Natural killer cell (primary cell): ENCODE measurements at regions not wholly inside any gene's neighbourhood (a gene's known extent, or its start where the extent isn't known, plus 50 kb on each side); places are given as distances from the start of the nearest gene placed in this dataset.

Experiments used
- ATAC-seq, 3 donors: fragments of 150-1000 bp in 2 of 3; fragments of 200-7000 bp in 1 of 3; cut with Tn5 transposase; 1 replicate in 1 of 3; 2 replicates in 2 of 3; pipeline ENCODE4 v1.10.0; 2021; ENCODE audit warnings: mild to moderate bottlenecking in 2 of 3, moderate library complexity in 2 of 3
- DNase-seq, 2 donors: peaks; one replicate each; pipeline versions ENCODE4 v3.0.0 to v3.0.0-alpha.2; 2013 to 2021; ENCODE audit warnings: mixed read lengths in 1 of 2
- H3K27ac ChIP-seq: one replicate; pipeline ENCODE4 v1.5.1; 2013; ENCODE audit warnings: mild to moderate bottlenecking, low read length
- H3K27me3 ChIP-seq: one replicate; pipeline ENCODE4 v1.6.1; 2013; ENCODE audit warnings: low read length; ENCODE audit not compliant: control insufficient read depth, insufficient read depth
- H3K36me3 ChIP-seq: one replicate; pipeline ENCODE4 v1.6.1; 2013; ENCODE audit warnings: low read length; ENCODE audit not compliant: control insufficient read depth, insufficient read depth
- H3K4me1 ChIP-seq: one replicate; pipeline ENCODE4 v1.6.1; 2013; ENCODE audit warnings: low read length; ENCODE audit not compliant: control insufficient read depth, insufficient read depth
- H3K4me3 ChIP-seq: one replicate; pipeline ENCODE4 v1.5.1; 2013; ENCODE audit warnings: low read length
- H3K9me3 ChIP-seq: one replicate; pipeline ENCODE4 v1.6.1; 2013; ENCODE audit warnings: low read length; ENCODE audit not compliant: control insufficient read depth, insufficient read depth
- H3K27ac Mint-ChIP-seq, 2 donors: one replicate each; pipeline ENCODE4 v1.8.0; 2022; ENCODE audit warnings: mild to moderate bottlenecking in 2 of 2, mixed read lengths in 2 of 2, moderate library complexity in 1 of 2
- H3K27me3 Mint-ChIP-seq, 2 donors: one replicate each; pipeline ENCODE4 v1.8.0; 2022; ENCODE audit warnings: low read depth in 2 of 2, mixed read lengths in 2 of 2
- H3K36me3 Mint-ChIP-seq: one replicate; pipeline ENCODE4 v1.8.0; 2022; ENCODE audit warnings: mixed read lengths
- H3K4me1 Mint-ChIP-seq, 2 donors: one replicate each; pipeline ENCODE4 v1.8.0; 2022; ENCODE audit warnings: mixed read lengths in 2 of 2
- H3K4me3 Mint-ChIP-seq: one replicate; pipeline ENCODE4 v1.8.0; 2022; ENCODE audit warnings: mild to moderate bottlenecking, moderate library complexity, mixed read lengths
- H3K9me3 Mint-ChIP-seq, 2 donors: one replicate each; pipeline ENCODE4 v1.8.0; 2022; ENCODE audit warnings: mixed read lengths in 2 of 2
- WGBS: methylation state at CpG from one replicate; pipeline ENCODE4 v1.1.7; 2013; ENCODE audit warnings: missing lambda C conversion rate; ENCODE audit not compliant: insufficient coverage; 5-methylcytosine and 5-hydroxymethylcytosine counted together
- intact Hi-C: fragments of 100-400 bp; cut with micrococcal nuclease; formaldehyde crosslinking; loops from one replicate; pipeline ENCODE4 v1.14.2; 2022
- TF ChIP-seq, protein P1 (sequence below): fragments of 200-600 bp; IDR thresholded peaks from one replicate; pipeline ENCODE4 v1.8.0; 2022; ENCODE audit warnings: antibody characterized with exemption

DNA sequence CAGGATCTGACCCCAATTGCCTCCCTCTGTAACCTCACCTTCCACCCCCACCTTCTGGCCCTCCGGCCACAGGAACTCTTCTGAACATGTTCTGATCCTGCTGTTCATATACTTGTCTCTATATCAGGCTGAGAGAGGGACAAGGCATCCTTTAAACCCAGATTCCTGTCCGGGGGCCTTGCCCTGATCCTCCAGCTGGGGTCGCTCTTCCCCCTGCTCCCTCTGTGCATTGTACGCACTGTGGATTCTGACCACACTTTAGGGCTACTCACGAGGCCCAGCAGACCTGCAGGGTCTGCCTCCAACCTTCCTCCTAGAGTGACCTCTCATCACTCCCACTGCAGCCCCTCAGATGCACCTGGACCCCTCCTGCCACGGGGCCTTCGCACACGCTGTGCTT is 269.3 kb downstream of the UQCRFS1 start:
- H3K9me3 ChIP-seq, result no peaks in the 10 kb centered on the region
- H3K4me1 ChIP-seq, result no peaks in the 10 kb centered on the region
- no peaks in the 10 kb centered on the region for H3K36me3 Mint-ChIP-seq
- H3K36me3 ChIP-seq, result no peaks in the 10 kb centered on the region
- intact Hi-C loops, result no loop called here
- 84% methylated on average over 8 of the region's 8 CpGs for WGBS
- ATAC-seq (no peak), DNase-seq (no peak)
- no peak overlapping the region for H3K27ac Mint-ChIP-seq
- no peak overlapping the region for H3K4me3 Mint-ChIP-seq
- TF ChIP-seq, protein P1, sequence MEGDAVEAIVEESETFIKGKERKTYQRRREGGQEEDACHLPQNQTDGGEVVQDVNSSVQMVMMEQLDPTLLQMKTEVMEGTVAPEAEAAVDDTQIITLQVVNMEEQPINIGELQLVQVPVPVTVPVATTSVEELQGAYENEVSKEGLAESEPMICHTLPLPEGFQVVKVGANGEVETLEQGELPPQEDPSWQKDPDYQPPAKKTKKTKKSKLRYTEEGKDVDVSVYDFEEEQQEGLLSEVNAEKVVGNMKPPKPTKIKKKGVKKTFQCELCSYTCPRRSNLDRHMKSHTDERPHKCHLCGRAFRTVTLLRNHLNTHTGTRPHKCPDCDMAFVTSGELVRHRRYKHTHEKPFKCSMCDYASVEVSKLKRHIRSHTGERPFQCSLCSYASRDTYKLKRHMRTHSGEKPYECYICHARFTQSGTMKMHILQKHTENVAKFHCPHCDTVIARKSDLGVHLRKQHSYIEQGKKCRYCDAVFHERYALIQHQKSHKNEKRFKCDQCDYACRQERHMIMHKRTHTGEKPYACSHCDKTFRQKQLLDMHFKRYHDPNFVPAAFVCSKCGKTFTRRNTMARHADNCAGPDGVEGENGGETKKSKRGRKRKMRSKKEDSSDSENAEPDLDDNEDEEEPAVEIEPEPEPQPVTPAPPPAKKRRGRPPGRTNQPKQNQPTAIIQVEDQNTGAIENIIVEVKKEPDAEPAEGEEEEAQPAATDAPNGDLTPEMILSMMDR, result no peak
- H3K4me1 Mint-ChIP-seq, result no peaks in the 10 kb centered on the region
- H3K27ac ChIP-seq, result no peak overlapping the region
- H3K4me3 ChIP-seq, result no peak overlapping the region
- no peaks in the 10 kb centered on the region for H3K27me3 ChIP-seq
- peaks cover 3 to 8% of the 10 kb centered on the region in 2 donors for H3K27me3 Mint-ChIP-seq
- peaks cover 0 to 2% of the 10 kb centered on the region in 2 donors for H3K9me3 Mint-ChIP-seq

DNA sequence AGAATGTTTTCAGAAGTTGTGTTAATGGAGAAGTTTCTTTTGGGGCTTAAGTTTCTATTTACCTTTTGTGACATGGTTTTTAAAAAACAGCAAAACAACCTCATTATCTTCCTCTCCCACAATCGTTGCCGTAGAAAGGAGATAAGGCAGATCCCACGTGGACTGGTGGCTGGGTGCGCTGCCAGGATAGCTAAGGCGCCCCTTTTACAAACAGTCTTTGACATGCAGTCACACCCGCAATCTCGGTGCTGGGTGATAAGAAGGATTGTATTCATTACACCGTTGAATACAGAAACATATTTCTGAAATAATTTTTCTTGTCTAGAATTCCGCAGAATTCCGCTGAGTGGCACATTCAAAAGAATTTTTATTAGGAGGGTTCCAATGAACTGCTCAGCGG is 271.1 kb downstream of the UQCRFS1 start:
- Mint-ChIP-seq H3K36me3 (no peaks in the 10 kb centered on the region), H3K27me3 (peaks cover 1 to 3% of the 10 kb centered on the region in 2 donors), H3K9me3 (peaks cover 0 to 2% of the 10 kb centered on the region in 2 donors), H3K4me3 (no peak overlapping the region), H3K4me1 (no peaks in the 10 kb centered on the region), H3K27ac (no peak overlapping the region)
- DNase-seq, result no peak
- H3K27me3 ChIP-seq, result no peaks in the 10 kb centered on the region
- ATAC-seq, result no peak
- H3K4me1 ChIP-seq, result no peaks in the 10 kb centered on the region
- 87% methylated on average over 11 of the region's 11 CpGs for WGBS
- TF ChIP-seq, protein P1, result no peak
- no peaks in the 10 kb centered on the region for H3K36me3 ChIP-seq
- H3K4me3 ChIP-seq, result no peak overlapping the region
- no peak overlapping the region for H3K27ac ChIP-seq
- intact Hi-C loops, result no loop called here
- H3K9me3 ChIP-seq, result no peaks in the 10 kb centered on the region

DNA sequence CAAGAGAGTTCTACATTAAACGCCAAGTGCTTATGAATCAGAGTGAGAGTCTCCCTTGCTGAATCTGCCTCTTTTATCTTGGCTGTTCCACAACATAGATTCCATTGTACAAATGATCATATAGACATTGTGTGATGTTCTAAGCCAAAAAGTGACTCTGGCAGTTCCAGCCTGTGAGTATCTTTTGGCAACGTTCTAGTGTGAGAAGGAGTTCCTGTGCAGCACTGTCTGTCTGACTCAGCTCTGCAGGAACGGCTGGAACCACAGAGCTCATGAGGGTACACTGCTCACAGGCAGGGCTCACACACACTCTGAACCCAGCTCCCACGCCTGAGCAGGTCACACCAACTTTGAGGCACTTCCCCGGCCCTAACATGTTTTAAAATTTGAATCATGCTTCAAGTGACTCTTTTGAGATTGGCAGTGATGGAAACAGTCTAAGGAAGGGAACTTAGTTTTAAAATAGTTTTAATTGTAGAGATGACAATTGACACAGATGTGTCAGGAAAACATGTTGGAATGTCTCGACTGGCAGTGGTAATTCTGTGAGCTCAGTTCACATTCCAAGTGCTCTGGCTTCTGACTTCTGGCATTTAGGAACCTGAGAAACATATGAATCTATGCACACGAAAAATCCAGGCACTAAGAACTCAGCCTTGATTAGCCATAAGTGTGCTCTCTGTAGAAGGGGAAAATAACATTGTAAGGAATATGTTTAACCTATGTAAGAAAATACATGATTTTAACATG is 272.0 kb downstream of the UQCRFS1 start:
- no peak overlapping the region for H3K4me3 ChIP-seq
- intact Hi-C loops, result no loop called here
- Mint-ChIP-seq H3K4me1 (no peaks in the 10 kb centered on the region), H3K4me3 (no peak overlapping the region), H3K27ac (no peak overlapping the region), H3K27me3 (peaks cover 0 to 3% of the 10 kb centered on the region in 2 donors), H3K9me3 (peaks cover 0 to 2% of the 10 kb centered on the region in 2 donors), H3K36me3 (no peaks in the 10 kb centered on the region)
- no peaks in the 10 kb centered on the region for H3K4me1 ChIP-seq
- no peaks in the 10 kb centered on the region for H3K36me3 ChIP-seq
- ATAC-seq (peak in 1 of 3 donors; percentile 37), DNase-seq (no peak)
- H3K27me3 ChIP-seq, result no peaks in the 10 kb centered on the region
- TF ChIP-seq, protein P1, result no peak
- WGBS, result 61% methylated on average over 7 of the region's 7 CpGs
- H3K27ac ChIP-seq, result no peak overlapping the region
- no peaks in the 10 kb centered on the region for H3K9me3 ChIP-seq

DNA sequence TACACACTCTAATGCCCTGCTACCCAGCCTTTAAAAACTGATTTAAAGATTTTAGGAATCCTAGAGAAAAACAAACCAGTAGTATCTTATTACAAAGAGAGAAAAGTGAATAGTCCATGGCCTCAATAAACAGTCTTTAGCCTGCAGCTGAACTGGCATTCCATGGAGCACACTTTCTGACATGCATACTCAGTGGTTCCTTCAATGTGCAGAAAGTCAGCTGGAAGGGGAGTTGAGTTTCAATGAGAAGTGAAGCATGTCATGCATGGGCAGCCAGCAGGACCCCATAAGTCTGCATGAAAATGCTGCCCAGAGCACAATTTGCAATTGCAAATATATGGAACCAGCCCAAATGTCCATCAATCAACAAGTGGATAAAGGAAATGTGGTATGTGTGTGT is 273.7 kb downstream of the UQCRFS1 start:
- intact Hi-C loops, result no loop called here
- Mint-ChIP-seq H3K4me3 (no peak overlapping the region), H3K9me3 (peaks cover 0 to 2% of the 10 kb centered on the region in 2 donors), H3K4me1 (no peaks in the 10 kb centered on the region), H3K36me3 (no peaks in the 10 kb centered on the region), H3K27me3 (peaks cover 0 to 3% of the 10 kb centered on the region in 2 donors), H3K27ac (no peak overlapping the region)
- Histone ChIP-seq H3K36me3 (no peaks in the 10 kb centered on the region), H3K27me3 (no peaks in the 10 kb centered on the region), H3K4me1 (no peaks in the 10 kb centered on the region), H3K4me3 (no peak overlapping the region), H3K27ac (no peak overlapping the region), H3K9me3 (no peaks in the 10 kb centered on the region)
- ATAC-seq, result no peak
- DNase-seq, result no peak
- TF ChIP-seq, protein P1, result no peak
